DOHH2 (cell line): ENCODE measurements at regions not wholly inside any gene's neighbourhood (a gene's known extent, or its start where the extent isn't known, plus 50 kb on each side); places are given as distances from the start of the nearest gene placed in this dataset.

ENCODE experiments used
- H3F3A ChIP-seq: fragments of 200-600 bp; sonication (generic), shearing (Covaris generic); 2 replicates; pipeline ENCODE4 v1.6.0; 2016; ENCODE audit warnings: antibody characterized with exemption, mild to moderate bottlenecking; ENCODE audit not compliant: control insufficient read depth, insufficient read depth
- H3K27ac ChIP-seq: fragments of 200-600 bp; sonication (generic); 2 replicates; pipeline ENCODE4 v1.5.1; 2014; ENCODE audit warnings: low read depth, mild to moderate bottlenecking, low read length, moderate library complexity
- H3K27me3 ChIP-seq: fragments of 200-600 bp; sonication (generic); 2 replicates; pipeline ENCODE4 v1.6.1; 2014; ENCODE audit warnings: mild to moderate bottlenecking, low read length, mixed read lengths; ENCODE audit not compliant: control insufficient read depth
- H3K36me3 ChIP-seq: fragments of 200-600 bp; sonication (generic); 2 replicates; pipeline ENCODE4 v1.6.1; 2014; ENCODE audit warnings: mild to moderate bottlenecking, low read length, moderate library complexity, mixed read lengths; ENCODE audit not compliant: control insufficient read depth
- H3K4me1 ChIP-seq: fragments of 200-600 bp; sonication (generic); 2 replicates; pipeline ENCODE4 v1.6.1; 2014; ENCODE audit warnings: mild to moderate bottlenecking, low read length, mixed read lengths; ENCODE audit not compliant: control insufficient read depth
- H3K4me2 ChIP-seq: fragments of 200-600 bp; sonication (generic); 2 replicates; pipeline ENCODE4 v1.6.0; 2014; ENCODE audit warnings: mild to moderate bottlenecking, low read length, moderate library complexity
- H3K4me3 ChIP-seq: fragments of 200-600 bp; sonication (generic); 2 replicates; pipeline ENCODE4 v1.5.1; 2014; ENCODE audit warnings: mild to moderate bottlenecking, low read length, mixed read lengths
- H3K79me2 ChIP-seq: fragments of 200-600 bp; sonication (generic); 2 replicates; pipeline ENCODE4 v1.6.1; 2014; ENCODE audit warnings: mild to moderate bottlenecking, low read length, mixed read lengths; ENCODE audit not compliant: control insufficient read depth
- H3K9me2 ChIP-seq: fragments of 200-600 bp; sonication (generic); replicated peaks from 2 replicates; pipeline ENCODE4 v1.6.1; 2014; ENCODE audit warnings: mild to moderate bottlenecking, low read length, mixed read lengths; ENCODE audit not compliant: control insufficient read depth
- H3K9me3 ChIP-seq: fragments of 200-600 bp; sonication (generic); 2 replicates; pipeline ENCODE4 v1.6.1; 2014; ENCODE audit warnings: antibody characterized with exemption, low read length, mixed read lengths; ENCODE audit not compliant: control insufficient read depth, insufficient read depth
- H4K20me1 ChIP-seq: fragments of 200-600 bp; sonication (generic); 2 replicates; pipeline ENCODE4 v1.6.0; 2014; ENCODE audit warnings: low read depth, mild to moderate bottlenecking, antibody characterized with exemption, low read length, moderate library complexity; ENCODE audit not compliant: control insufficient read depth, insufficient read depth
- EZH2phosphoT487 ChIP-seq: fragments of 200-600 bp; sonication (generic); IDR thresholded peaks from 2 replicates; pipeline ENCODE4 v1.6.1; 2017; ENCODE audit warnings: borderline replicate concordance, mild to moderate bottlenecking, antibody characterized with exemption, low read length, moderate library complexity, mixed read lengths
- TF ChIP-seq, protein P1 (sequence below): fragments of 200-600 bp; sonication (generic); IDR thresholded peaks from one replicate; pipeline ENCODE4 v1.5.1; 2014; ENCODE audit warnings: antibody characterized with exemption, mild to moderate bottlenecking, low read depth, low read length; ENCODE audit not compliant: poor library complexity, severe bottlenecking

DNA sequence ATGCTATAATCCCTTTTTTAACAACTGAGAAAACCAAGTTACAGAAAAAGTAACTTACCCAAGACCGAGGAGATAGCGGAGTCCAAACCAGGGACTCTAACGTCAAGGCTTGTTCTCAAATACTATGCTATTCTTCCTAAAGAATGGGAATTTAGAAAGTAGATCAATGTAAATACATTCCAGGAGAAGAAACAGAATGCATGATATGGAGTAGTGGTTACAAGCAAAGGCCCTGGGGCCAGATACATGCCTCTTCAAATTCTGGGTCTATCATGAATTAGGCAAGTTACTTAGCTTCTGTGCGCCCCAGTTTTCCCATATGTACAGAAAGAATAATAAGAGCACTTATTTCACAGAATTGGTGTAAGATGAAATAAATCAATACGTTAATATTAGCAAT, 102.0 kb upstream of the CHMP2B start:
- TF ChIP-seq, protein P1, sequence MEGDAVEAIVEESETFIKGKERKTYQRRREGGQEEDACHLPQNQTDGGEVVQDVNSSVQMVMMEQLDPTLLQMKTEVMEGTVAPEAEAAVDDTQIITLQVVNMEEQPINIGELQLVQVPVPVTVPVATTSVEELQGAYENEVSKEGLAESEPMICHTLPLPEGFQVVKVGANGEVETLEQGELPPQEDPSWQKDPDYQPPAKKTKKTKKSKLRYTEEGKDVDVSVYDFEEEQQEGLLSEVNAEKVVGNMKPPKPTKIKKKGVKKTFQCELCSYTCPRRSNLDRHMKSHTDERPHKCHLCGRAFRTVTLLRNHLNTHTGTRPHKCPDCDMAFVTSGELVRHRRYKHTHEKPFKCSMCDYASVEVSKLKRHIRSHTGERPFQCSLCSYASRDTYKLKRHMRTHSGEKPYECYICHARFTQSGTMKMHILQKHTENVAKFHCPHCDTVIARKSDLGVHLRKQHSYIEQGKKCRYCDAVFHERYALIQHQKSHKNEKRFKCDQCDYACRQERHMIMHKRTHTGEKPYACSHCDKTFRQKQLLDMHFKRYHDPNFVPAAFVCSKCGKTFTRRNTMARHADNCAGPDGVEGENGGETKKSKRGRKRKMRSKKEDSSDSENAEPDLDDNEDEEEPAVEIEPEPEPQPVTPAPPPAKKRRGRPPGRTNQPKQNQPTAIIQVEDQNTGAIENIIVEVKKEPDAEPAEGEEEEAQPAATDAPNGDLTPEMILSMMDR, result no peak
- TF ChIP-seq EZH2phosphoT487, result no peak
- no peak overlapping the region for H3K27ac ChIP-seq
- no peaks in the 10 kb centered on the region for H3K79me2 ChIP-seq
- no peaks in the 10 kb centered on the region for H4K20me1 ChIP-seq
- H3K4me3 ChIP-seq, result no peak overlapping the region
- H3F3A ChIP-seq, result no peaks in the 10 kb centered on the region
- no peaks in the 10 kb centered on the region for H3K9me2 ChIP-seq
- H3K4me2 ChIP-seq, result no peak overlapping the region
- H3K27me3 ChIP-seq, result no peaks in the 10 kb centered on the region
- no peaks in the 10 kb centered on the region for H3K4me1 ChIP-seq
- H3K36me3 ChIP-seq, result no peaks in the 10 kb centered on the region
- no peaks in the 10 kb centered on the region for H3K9me3 ChIP-seq

DNA sequence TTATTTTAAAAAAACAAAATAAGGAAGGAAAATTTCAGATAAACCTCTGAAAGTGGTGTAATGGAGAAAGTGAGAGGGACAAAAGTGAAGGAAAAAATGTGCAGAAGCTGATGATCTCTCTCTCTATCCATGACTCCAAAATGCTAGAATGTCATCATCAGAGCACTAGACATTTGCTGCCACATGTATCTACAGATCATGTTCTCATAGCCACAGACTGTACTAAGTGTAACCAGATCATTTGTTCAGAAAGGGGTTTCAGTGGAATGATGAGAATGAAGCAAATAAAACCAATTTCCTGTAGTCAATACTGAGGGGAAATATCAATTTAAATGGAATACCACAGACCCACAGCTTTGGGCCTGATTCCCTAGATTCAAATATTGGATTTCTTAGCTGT, 104.3 kb upstream of the CHMP2B start:
- no peak overlapping the region for H3K27ac ChIP-seq
- H4K20me1 ChIP-seq, result no peaks in the 10 kb centered on the region
- H3K9me3 ChIP-seq, result no peaks in the 10 kb centered on the region; the same call in 1 of the 2 replicates
- TF ChIP-seq EZH2phosphoT487, result no peak
- TF ChIP-seq, protein P1, result no peak
- no peaks in the 10 kb centered on the region for H3K36me3 ChIP-seq
- H3K9me2 ChIP-seq, result no peaks in the 10 kb centered on the region
- H3K4me1 ChIP-seq, result no peaks in the 10 kb centered on the region
- no peaks in the 10 kb centered on the region for H3K79me2 ChIP-seq
- H3K27me3 ChIP-seq, result no peaks in the 10 kb centered on the region
- no peaks in the 10 kb centered on the region for H3F3A ChIP-seq
- no peak overlapping the region for H3K4me3 ChIP-seq
- no peak overlapping the region for H3K4me2 ChIP-seq

DNA sequence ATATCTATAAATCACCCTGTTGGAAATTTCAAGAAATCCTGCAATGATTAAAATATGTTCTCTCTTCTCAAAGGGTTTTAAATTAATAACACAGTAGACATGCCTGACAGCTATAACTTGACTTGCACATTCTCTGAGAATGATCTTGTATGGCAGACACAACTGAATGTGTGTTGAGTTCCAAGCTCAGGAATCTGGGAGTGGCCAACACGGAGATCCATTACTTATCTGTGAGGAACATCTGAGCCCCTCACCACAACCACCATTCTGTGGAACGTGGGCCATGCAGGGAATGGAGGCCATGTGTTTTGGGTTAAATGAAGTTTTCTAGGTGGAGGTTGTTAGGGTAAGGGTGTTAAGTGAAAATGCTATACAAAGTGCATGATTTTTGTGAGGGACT, 105.3 kb upstream of the CHMP2B start:
- Histone ChIP-seq H3K79me2 (no peaks in the 10 kb centered on the region), H3K9me2 (no peaks in the 10 kb centered on the region), H3K27me3 (no peaks in the 10 kb centered on the region), H3K4me3 (no peak overlapping the region), H4K20me1 (no peaks in the 10 kb centered on the region), H3K36me3 (no peaks in the 10 kb centered on the region), H3K27ac (no peak overlapping the region), H3K4me2 (no peak overlapping the region), H3F3A (no peaks in the 10 kb centered on the region), H3K9me3 (no peaks in the 10 kb centered on the region; the same call in 1 of the 2 replicates), H3K4me1 (no peaks in the 10 kb centered on the region)
- TF ChIP-seq, protein P1, result no peak
- no peak for TF ChIP-seq EZH2phosphoT487

- Histone ChIP-seq H3K27me3 (no peaks in the 10 kb centered on the region), H3F3A (no peaks in the 10 kb centered on the region), H3K9me3 (no peaks in the 10 kb centered on the region; the same call in 1 of the 2 replicates), H3K79me2 (no peaks in the 10 kb centered on the region), H3K27ac (no peak overlapping the region), H3K4me1 (no peaks in the 10 kb centered on the region), H3K36me3 (no peaks in the 10 kb centered on the region), H3K9me2 (no peaks in the 10 kb centered on the region), H3K4me3 (no peak overlapping the region), H4K20me1 (no peaks in the 10 kb centered on the region), H3K4me2 (no peak overlapping the region)
- TF ChIP-seq, protein P1, result no peak
- no peak for TF ChIP-seq EZH2phosphoT487
These were observed 106.2 kb upstream of the CHMP2B start for GRCh38 chr3:87120881-87121280.
